ENCODE measurements at regions not wholly inside any gene's neighbourhood (a gene's known extent, or its start where the extent isn't known, plus 50 kb on each side); places are given as distances from the start of the nearest gene placed in this dataset.
"Not testable (repeated sequence)": the region's sequence is repeated elsewhere in the genome, so short reads cannot be mapped to it uniquely, and the experiment has no call there.

GRCh38 chr1:58201492-58202106 is 344.9 kb downstream of the OMA1 start:
- H3K4me3 ChIP-seq (ENCODE audit: low read depth, low read length), result no peak overlapping the region
- H3K27ac ChIP-seq (ENCODE audit: low read depth, low read length), result no peak overlapping the region
- no peaks in the 10 kb centered on the region for H3K4me1 ChIP-seq (ENCODE audit: control insufficient read depth, insufficient read depth, low read length, unreplicated experiment)
- no peaks in the 10 kb centered on the region for H3K36me3 ChIP-seq (ENCODE audit: insufficient read depth, low read length)
- no peaks in the 10 kb centered on the region for H3K27me3 ChIP-seq (ENCODE audit: insufficient read depth, low read length)
- H3K79me2 ChIP-seq (ENCODE audit: control insufficient read depth, insufficient read depth, low read length, unreplicated experiment), result no peaks in the 10 kb centered on the region
- no peak overlapping the region for H2AFZ ChIP-seq (ENCODE audit: low read length, unreplicated experiment)

- no peak overlapping the region for H3K27ac ChIP-seq (ENCODE audit: low read depth, low read length)
- no peaks in the 10 kb centered on the region for H3K27me3 ChIP-seq (ENCODE audit: insufficient read depth, low read length)
- no peak overlapping the region for H3K4me3 ChIP-seq (ENCODE audit: low read depth, low read length)
- H2AFZ ChIP-seq (ENCODE audit: low read length, unreplicated experiment), result no peak overlapping the region
- H3K36me3 ChIP-seq (ENCODE audit: insufficient read depth, low read length), result no peaks in the 10 kb centered on the region
- H3K79me2 ChIP-seq (ENCODE audit: control insufficient read depth, insufficient read depth, low read length, unreplicated experiment), result no peaks in the 10 kb centered on the region
- H3K4me1 ChIP-seq (ENCODE audit: control insufficient read depth, insufficient read depth, low read length, unreplicated experiment), result no peaks in the 10 kb centered on the region
Observed at GRCh38 chr1:58200437-58200836, 346.1 kb downstream of the OMA1 start.

- Histone ChIP-seq H3K4me3 (ENCODE audit: low read depth, low read length) (no peak overlapping the region), H3K27me3 (ENCODE audit: insufficient read depth, low read length) (no peaks in the 10 kb centered on the region), H3K4me1 (ENCODE audit: control insufficient read depth, insufficient read depth, low read length, unreplicated experiment) (no peaks in the 10 kb centered on the region), H3K36me3 (ENCODE audit: insufficient read depth, low read length) (no peaks in the 10 kb centered on the region), H3K79me2 (ENCODE audit: control insufficient read depth, insufficient read depth, low read length, unreplicated experiment) (no peaks in the 10 kb centered on the region), H2AFZ (ENCODE audit: low read length, unreplicated experiment) (no peak overlapping the region), H3K27ac (ENCODE audit: low read depth, low read length) (no peak overlapping the region)
Observed at GRCh38 chr1:58197811-58198210, 348.7 kb downstream of the OMA1 start.

- H3K27ac ChIP-seq (ENCODE audit: low read depth, low read length), result no peak overlapping the region
- H3K36me3 ChIP-seq (ENCODE audit: insufficient read depth, low read length), result no peaks in the 10 kb centered on the region
- no peak overlapping the region for H2AFZ ChIP-seq (ENCODE audit: low read length, unreplicated experiment)
- H3K27me3 ChIP-seq (ENCODE audit: insufficient read depth, low read length), result no peaks in the 10 kb centered on the region
- no peaks in the 10 kb centered on the region for H3K79me2 ChIP-seq (ENCODE audit: control insufficient read depth, insufficient read depth, low read length, unreplicated experiment)
- no peaks in the 10 kb centered on the region for H3K4me1 ChIP-seq (ENCODE audit: control insufficient read depth, insufficient read depth, low read length, unreplicated experiment)
- H3K4me3 ChIP-seq (ENCODE audit: low read depth, low read length), result no peak overlapping the region
Observed at GRCh38 chr1:58190267-58190988, 356.1 kb downstream of the OMA1 start.

GRCh38 chr1:58189453-58189852 is 357.1 kb downstream of the OMA1 start:
- no peaks in the 10 kb centered on the region for H3K4me1 ChIP-seq (ENCODE audit: control insufficient read depth, insufficient read depth, low read length, unreplicated experiment)
- H3K27me3 ChIP-seq (ENCODE audit: insufficient read depth, low read length), result no peaks in the 10 kb centered on the region
- H2AFZ ChIP-seq (ENCODE audit: low read length, unreplicated experiment), result no peak overlapping the region
- no peaks in the 10 kb centered on the region for H3K79me2 ChIP-seq (ENCODE audit: control insufficient read depth, insufficient read depth, low read length, unreplicated experiment)
- no peaks in the 10 kb centered on the region for H3K36me3 ChIP-seq (ENCODE audit: insufficient read depth, low read length)
- no peak overlapping the region for H3K4me3 ChIP-seq (ENCODE audit: low read depth, low read length)
- no peak overlapping the region for H3K27ac ChIP-seq (ENCODE audit: low read depth, low read length)

GRCh38 chr1:58183286-58183685 is 363.2 kb downstream of the OMA1 start:
- H3K4me3 ChIP-seq (ENCODE audit: low read depth, low read length), result no peak overlapping the region
- no peak overlapping the region for H3K27ac ChIP-seq (ENCODE audit: low read depth, low read length)
- H3K36me3 ChIP-seq (ENCODE audit: insufficient read depth, low read length), result no peaks in the 10 kb centered on the region
- H2AFZ ChIP-seq (ENCODE audit: low read length, unreplicated experiment), result no peak overlapping the region
- no peaks in the 10 kb centered on the region for H3K4me1 ChIP-seq (ENCODE audit: control insufficient read depth, insufficient read depth, low read length, unreplicated experiment)
- no peaks in the 10 kb centered on the region for H3K79me2 ChIP-seq (ENCODE audit: control insufficient read depth, insufficient read depth, low read length, unreplicated experiment)
- no peaks in the 10 kb centered on the region for H3K27me3 ChIP-seq (ENCODE audit: insufficient read depth, low read length)

DNA sequence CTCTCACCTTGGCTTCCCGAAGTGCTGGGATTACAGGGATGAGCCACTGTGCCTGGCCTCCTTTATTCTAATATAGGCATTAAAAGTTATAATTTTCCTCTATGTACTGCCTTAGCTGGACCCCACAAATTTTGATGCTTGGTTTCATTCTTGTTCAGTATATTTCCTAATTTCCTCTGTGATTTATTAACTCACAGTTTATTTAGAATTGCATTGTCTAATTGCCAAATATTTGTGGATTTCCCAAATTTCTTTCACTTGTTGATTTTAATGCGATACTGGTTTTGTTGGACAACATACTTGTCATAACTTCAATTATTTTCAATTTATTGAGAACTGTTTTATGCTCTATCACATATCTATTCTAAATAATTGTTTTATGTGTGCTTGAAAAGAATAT is 366.0 kb downstream of the OMA1 start:
- no peaks in the 10 kb centered on the region for H3K27me3 ChIP-seq (ENCODE audit: insufficient read depth, low read length)
- no peak overlapping the region for H2AFZ ChIP-seq (ENCODE audit: low read length, unreplicated experiment)
- no peak overlapping the region for H3K27ac ChIP-seq (ENCODE audit: low read depth, low read length)
- H3K4me3 ChIP-seq (ENCODE audit: low read depth, low read length), result no peak overlapping the region
- H3K36me3 ChIP-seq (ENCODE audit: insufficient read depth, low read length), result no peaks in the 10 kb centered on the region
- H3K79me2 ChIP-seq (ENCODE audit: control insufficient read depth, insufficient read depth, low read length, unreplicated experiment), result no peaks in the 10 kb centered on the region
- H3K4me1 ChIP-seq (ENCODE audit: control insufficient read depth, insufficient read depth, low read length, unreplicated experiment), result no peaks in the 10 kb centered on the region

- H3K27me3 ChIP-seq (ENCODE audit: insufficient read depth, low read length); H3K4me3 ChIP-seq (ENCODE audit: low read depth, low read length); H2AFZ ChIP-seq (ENCODE audit: low read length, unreplicated experiment); H3K4me1 ChIP-seq (ENCODE audit: control insufficient read depth, insufficient read depth, low read length, unreplicated experiment); H3K36me3 ChIP-seq (ENCODE audit: insufficient read depth, low read length); H3K27ac ChIP-seq (ENCODE audit: low read depth, low read length); H3K79me2 ChIP-seq (ENCODE audit: control insufficient read depth, insufficient read depth, low read length, unreplicated experiment): not testable (repeated sequence)
Observed at GRCh38 chr1:58169160-58169559, 377.4 kb downstream of the OMA1 start.

GRCh38 chr1:58167131-58167530 is 379.4 kb downstream of the OMA1 start:
- not testable (repeated sequence) for H3K27me3 ChIP-seq (ENCODE audit: insufficient read depth, low read length); H3K27ac ChIP-seq (ENCODE audit: low read depth, low read length); H3K79me2 ChIP-seq (ENCODE audit: control insufficient read depth, insufficient read depth, low read length, unreplicated experiment); H2AFZ ChIP-seq (ENCODE audit: low read length, unreplicated experiment); H3K4me1 ChIP-seq (ENCODE audit: control insufficient read depth, insufficient read depth, low read length, unreplicated experiment); H3K36me3 ChIP-seq (ENCODE audit: insufficient read depth, low read length); H3K4me3 ChIP-seq (ENCODE audit: low read depth, low read length)

DNA sequence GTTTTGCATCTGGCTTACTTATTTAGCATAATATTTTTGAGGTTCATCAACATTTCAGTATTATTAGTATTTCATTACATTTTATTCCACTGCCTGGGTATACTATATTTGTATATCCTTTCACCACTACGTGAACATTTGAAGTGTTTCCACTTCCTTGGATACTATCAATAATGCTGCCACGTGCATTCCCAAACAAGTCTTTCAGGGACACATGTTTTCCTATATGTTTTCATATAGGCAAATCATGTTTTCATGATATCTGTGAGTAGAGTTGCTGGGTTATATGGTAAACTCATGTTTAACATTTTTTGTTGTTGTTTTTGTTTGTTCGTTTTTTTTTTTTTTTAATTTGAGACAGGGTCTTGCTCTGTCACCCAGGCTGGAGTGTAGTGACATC is 380.1 kb downstream of the OMA1 start:
- Histone ChIP-seq H2AFZ (ENCODE audit: low read length, unreplicated experiment) (no peak overlapping the region), H3K27ac (ENCODE audit: low read depth, low read length) (no peak overlapping the region), H3K4me3 (ENCODE audit: low read depth, low read length) (no peak overlapping the region), H3K27me3 (ENCODE audit: insufficient read depth, low read length) (no peaks in the 10 kb centered on the region), H3K4me1 (ENCODE audit: control insufficient read depth, insufficient read depth, low read length, unreplicated experiment) (no peaks in the 10 kb centered on the region), H3K36me3 (ENCODE audit: insufficient read depth, low read length) (no peaks in the 10 kb centered on the region), H3K79me2 (ENCODE audit: control insufficient read depth, insufficient read depth, low read length, unreplicated experiment) (no peaks in the 10 kb centered on the region)

DNA sequence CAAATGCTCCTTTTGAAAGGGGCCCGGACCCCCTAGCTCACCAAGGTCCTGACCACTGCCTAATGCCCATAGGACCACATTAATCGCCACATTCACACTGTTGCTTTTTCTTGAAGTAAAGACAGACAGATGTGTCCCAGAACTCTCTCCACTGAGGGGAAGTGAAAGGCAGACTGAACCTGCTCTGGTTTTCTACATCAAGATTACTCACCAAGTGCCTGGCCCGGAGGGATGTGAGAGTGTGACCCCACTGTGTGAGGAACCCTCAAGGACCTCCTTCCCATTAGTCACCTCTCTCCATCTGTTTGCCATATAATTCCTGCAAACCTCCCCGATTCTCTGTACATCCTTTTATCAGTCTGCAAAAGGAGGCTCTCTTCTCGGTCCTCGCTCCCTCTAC is 381.5 kb downstream of the OMA1 start:
- no peaks in the 10 kb centered on the region for H3K79me2 ChIP-seq (ENCODE audit: control insufficient read depth, insufficient read depth, low read length, unreplicated experiment)
- no peaks in the 10 kb centered on the region for H3K4me1 ChIP-seq (ENCODE audit: control insufficient read depth, insufficient read depth, low read length, unreplicated experiment)
- H3K27me3 ChIP-seq (ENCODE audit: insufficient read depth, low read length), result no peaks in the 10 kb centered on the region
- no peak overlapping the region for H3K4me3 ChIP-seq (ENCODE audit: low read depth, low read length)
- H3K36me3 ChIP-seq (ENCODE audit: insufficient read depth, low read length), result no peaks in the 10 kb centered on the region
- no peak overlapping the region for H2AFZ ChIP-seq (ENCODE audit: low read length, unreplicated experiment)
- no peak overlapping the region for H3K27ac ChIP-seq (ENCODE audit: low read depth, low read length)

All from ACC112 (cell line).